ENCODE measurements at regions not wholly inside any gene's neighbourhood (a gene's known extent, or its start where the extent isn't known, plus 50 kb on each side); places are given as distances from the start of the nearest gene placed in this dataset.

GRCh38 chr4:184275766-184276165, 58.1 kb upstream of the ENPP6 start:
- H3K9me3 ChIP-seq = peaks cover 0 to 8% (median 0%) of the 10 kb centered on the region in 4 donors
- no peak for DNase-seq (ENCODE audit: low spot score in 2 of 2)
- H3K27me3 ChIP-seq = no peaks in the 10 kb centered on the region
- TF ChIP-seq EP300 (IDR thresholded peaks at IDR 0.05) (no peak), CTCF (IDR thresholded peaks at IDR 0.05) (no peak), POLR2A (IDR thresholded peaks at IDR 0.05) (no peak)
- H3K4me1 ChIP-seq = peaks cover 0 to 14% (median 4%) of the 10 kb centered on the region in 4 donors
- no peaks in the 10 kb centered on the region for H3K36me3 ChIP-seq
- H3K4me3 ChIP-seq = no peak overlapping the region
- no peak overlapping the region for H3K27ac ChIP-seq
- WGBS, 2 donors = 86 to 94% methylated on average over 2 of the region's 2 CpGs

- Histone ChIP-seq H3K9me3 (peaks cover 0 to 8% (median 0%) of the 10 kb centered on the region in 4 donors), H3K4me3 (no peak overlapping the region), H3K36me3 (no peaks in the 10 kb centered on the region), H3K4me1 (peaks cover 0 to 1% (median 0%) of the 10 kb centered on the region in 4 donors), H3K27ac (no peak overlapping the region), H3K27me3 (no peaks in the 10 kb centered on the region)
- no peak for DNase-seq (ENCODE audit: low spot score in 2 of 2)
- 48 to 58% methylated on average over 6 of the region's 6 CpGs for WGBS, 2 donors
- TF ChIP-seq POLR2A (IDR thresholded peaks at IDR 0.05) (no peak), EP300 (IDR thresholded peaks at IDR 0.05) (no peak), CTCF (IDR thresholded peaks at IDR 0.05) (no peak)
Measured at GRCh38 chr4:184274286-184274951, 56.7 kb upstream of the ENPP6 start.

DNA sequence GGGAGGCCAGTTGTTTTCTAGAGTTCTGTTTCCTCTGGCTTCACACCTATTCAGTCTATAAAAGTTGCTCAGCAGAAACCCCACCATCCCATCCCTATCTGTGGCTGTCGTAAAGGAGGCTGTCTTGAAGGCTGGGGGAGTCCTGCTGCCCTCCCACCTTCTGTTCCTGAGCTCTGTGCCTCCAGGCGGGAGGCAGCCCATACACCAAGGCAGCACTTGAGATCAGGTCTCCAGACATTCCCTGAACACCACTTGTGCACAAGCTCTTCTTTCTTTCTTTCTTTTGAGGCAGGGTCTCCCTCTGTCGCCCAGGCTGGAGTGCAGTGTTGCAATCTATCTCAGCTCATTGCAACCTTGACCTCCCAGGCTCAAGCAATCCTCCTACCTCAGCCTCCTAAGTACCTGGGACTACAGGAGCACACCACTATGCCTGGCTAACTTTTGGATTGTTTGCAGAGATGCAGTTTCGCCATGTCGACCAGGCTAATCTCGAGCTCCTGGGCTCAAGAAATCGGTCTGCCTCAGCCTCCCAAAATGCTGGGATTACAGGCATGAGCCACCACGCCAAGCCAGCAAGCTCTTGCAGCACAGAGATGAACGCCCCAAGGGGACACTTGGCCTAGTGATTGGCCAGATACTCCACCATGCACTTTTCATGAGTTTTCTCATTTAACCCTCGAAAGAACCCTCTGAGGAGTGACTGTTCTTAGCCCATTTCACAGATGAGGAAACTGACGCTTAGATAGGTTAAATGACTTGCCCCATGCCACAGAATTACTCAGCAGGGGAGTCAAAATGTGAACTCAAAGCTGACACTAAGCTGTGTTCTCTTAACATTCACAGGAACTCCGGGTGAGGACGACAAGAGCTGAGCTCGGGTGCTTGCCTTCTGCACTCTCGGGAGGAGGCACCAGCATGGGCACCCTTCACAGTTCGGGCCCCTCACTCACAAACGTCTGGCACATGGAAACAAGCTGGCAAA, 55.8 kb upstream of the ENPP6 start:
- H3K9me3 ChIP-seq = peaks cover 0 to 8% (median 0%) of the 10 kb centered on the region in 4 donors
- no peak for TF ChIP-seq CTCF (IDR thresholded peaks at IDR 0.05)
- no peak for TF ChIP-seq EP300 (IDR thresholded peaks at IDR 0.05)
- TF ChIP-seq POLR2A (IDR thresholded peaks at IDR 0.05) = no peak
- no peak overlapping the region for H3K27ac ChIP-seq
- WGBS, 2 donors = 81 to 85% methylated on average over 17 of the region's 17 CpGs
- H3K4me3 ChIP-seq = no peak overlapping the region
- DNase-seq (ENCODE audit: low spot score in 2 of 2) = no peak
- H3K27me3 ChIP-seq = no peaks in the 10 kb centered on the region
- H3K36me3 ChIP-seq = no peaks in the 10 kb centered on the region
- H3K4me1 ChIP-seq = peaks cover 0 to 2% (median 0%) of the 10 kb centered on the region in 4 donors

DNA sequence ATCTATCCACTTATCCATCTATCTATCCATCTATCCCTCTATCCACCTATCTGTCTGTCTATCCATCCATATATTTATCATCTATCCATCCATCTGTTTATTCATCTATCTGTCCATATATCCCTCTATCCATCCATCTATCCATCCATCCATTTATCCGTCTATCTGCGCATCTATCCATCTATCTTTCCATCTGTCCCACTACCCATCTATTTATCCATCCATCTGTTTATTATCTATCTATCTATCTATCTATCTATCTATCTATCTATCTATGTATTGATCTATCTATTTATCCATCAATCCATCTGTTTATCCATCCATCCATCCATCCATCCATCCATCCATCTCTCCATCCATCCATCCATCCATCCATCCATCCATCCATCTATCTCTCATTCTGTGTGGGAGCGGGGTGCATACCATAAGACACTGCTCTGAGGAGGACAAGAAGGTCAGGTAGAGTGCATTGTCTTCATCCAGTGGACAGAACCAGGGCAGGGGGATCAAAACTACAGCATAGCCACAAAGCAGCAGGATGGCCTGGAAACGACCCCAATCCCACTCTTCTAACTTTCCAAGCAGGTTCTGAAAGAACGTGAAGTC, 53.2 kb upstream of the ENPP6 start:
- Histone ChIP-seq H3K27ac (no peak overlapping the region), H3K27me3 (no peaks in the 10 kb centered on the region), H3K4me3 (no peak overlapping the region), H3K9me3 (no peaks in the 10 kb centered on the region), H3K36me3 (no peaks in the 10 kb centered on the region), H3K4me1 (peaks cover 0 to 10% (median 3%) of the 10 kb centered on the region in 4 donors)
- 85 to 95% methylated on average over 5 of the region's 5 CpGs for WGBS, 2 donors
- DNase-seq (ENCODE audit: low spot score in 2 of 2) = no peak
- no peak for TF ChIP-seq EP300 (IDR thresholded peaks at IDR 0.05)
- no peak for TF ChIP-seq POLR2A (IDR thresholded peaks at IDR 0.05)
- TF ChIP-seq CTCF (IDR thresholded peaks at IDR 0.05) = no peak
